ENCODE measurements at regions not wholly inside any gene's neighbourhood (a gene's known extent, or its start where the extent isn't known, plus 50 kb on each side); places are given as distances from the start of the nearest gene placed in this dataset.

- Histone ChIP-seq H4K20me1 (ENCODE audit: insufficient read depth, low read length) (no peaks in the 10 kb centered on the region), H3F3A (ENCODE audit: insufficient read depth, low read length) (no peaks in the 10 kb centered on the region), H3K9ac (ENCODE audit: low read length) (no peak overlapping the region), H2AFZ (ENCODE audit: low read length) (no peak overlapping the region), H3K36me3 (replicated peaks; ENCODE audit: insufficient read depth, low read length) (no peaks in the 10 kb centered on the region), H3K4me2 (ENCODE audit: low read depth, low read length) (no peak overlapping the region), H3K9me2 (replicated peaks; ENCODE audit: insufficient read depth, low read length) (no peaks in the 10 kb centered on the region), H3K27ac (ENCODE audit: low read length) (no peak overlapping the region), H3K27me3 (replicated peaks; ENCODE audit: insufficient read depth, low read length) (no peaks in the 10 kb centered on the region), H3K9me3 (replicated peaks; ENCODE audit: insufficient read depth, low read length) (no peaks in the 10 kb centered on the region), H3K4me3 (ENCODE audit: low read length) (no peak overlapping the region), H3K79me2 (ENCODE audit: low read length) (no peaks in the 10 kb centered on the region), H3K4me1 (ENCODE audit: low read length) (no peaks in the 10 kb centered on the region)
- no peak for DNase-seq
- no peak for TF ChIP-seq EZH2 (optimal IDR thresholded peaks at IDR 0.05; ENCODE audit: low read depth, low read length)
- no peak for TF ChIP-seq CTCF (IDR thresholded peaks at IDR 0.05; ENCODE audit: low read length)
- no peak for TF ChIP-seq EZH2phosphoT487 (IDR thresholded peaks at IDR 0.05; ENCODE audit: low read length)
Measured at GRCh38 chr2:2405780-2406179, 74.7 kb upstream of the MYT1L start.

- no peak for DNase-seq
- Histone ChIP-seq H2AFZ (ENCODE audit: low read length) (no peak overlapping the region), H3K27ac (ENCODE audit: low read length) (no peak overlapping the region), H3K79me2 (ENCODE audit: low read length) (no peaks in the 10 kb centered on the region), H3K9me3 (replicated peaks; ENCODE audit: insufficient read depth, low read length) (no peaks in the 10 kb centered on the region), H3K4me2 (ENCODE audit: low read depth, low read length) (no peak overlapping the region), H4K20me1 (ENCODE audit: insufficient read depth, low read length) (no peaks in the 10 kb centered on the region), H3K9ac (ENCODE audit: low read length) (no peak overlapping the region), H3F3A (ENCODE audit: insufficient read depth, low read length) (no peaks in the 10 kb centered on the region), H3K4me1 (ENCODE audit: low read length) (no peaks in the 10 kb centered on the region), H3K4me3 (ENCODE audit: low read length) (no peak overlapping the region), H3K27me3 (replicated peaks; ENCODE audit: insufficient read depth, low read length) (no peaks in the 10 kb centered on the region), H3K9me2 (replicated peaks; ENCODE audit: insufficient read depth, low read length) (no peaks in the 10 kb centered on the region), H3K36me3 (replicated peaks; ENCODE audit: insufficient read depth, low read length) (no peaks in the 10 kb centered on the region)
- TF ChIP-seq EZH2phosphoT487 (IDR thresholded peaks at IDR 0.05; ENCODE audit: low read length) (no peak), EZH2 (optimal IDR thresholded peaks at IDR 0.05; ENCODE audit: low read depth, low read length) (no peak), CTCF (IDR thresholded peaks at IDR 0.05; ENCODE audit: low read length) (no peak)
Measured at GRCh38 chr2:2400286-2401038, 69.4 kb upstream of the MYT1L start.

GRCh38 chr2:2399396-2399795 is 68.3 kb upstream of the MYT1L start:
- no peak overlapping the region for H3K9ac ChIP-seq (ENCODE audit: low read length)
- H2AFZ ChIP-seq (ENCODE audit: low read length) = no peak overlapping the region
- H4K20me1 ChIP-seq (ENCODE audit: insufficient read depth, low read length) = no peaks in the 10 kb centered on the region
- no peaks in the 10 kb centered on the region for H3K4me1 ChIP-seq (ENCODE audit: low read length)
- no peaks in the 10 kb centered on the region for H3K27me3 ChIP-seq (replicated peaks; ENCODE audit: insufficient read depth, low read length)
- DNase-seq = no peak
- H3F3A ChIP-seq (ENCODE audit: insufficient read depth, low read length) = no peaks in the 10 kb centered on the region
- H3K9me3 ChIP-seq (replicated peaks; ENCODE audit: insufficient read depth, low read length) = no peaks in the 10 kb centered on the region
- no peak overlapping the region for H3K4me3 ChIP-seq (ENCODE audit: low read length)
- H3K9me2 ChIP-seq (replicated peaks; ENCODE audit: insufficient read depth, low read length) = no peaks in the 10 kb centered on the region
- no peak overlapping the region for H3K27ac ChIP-seq (ENCODE audit: low read length)
- TF ChIP-seq EZH2 (optimal IDR thresholded peaks at IDR 0.05; ENCODE audit: low read depth, low read length) (no peak), CTCF (IDR thresholded peaks at IDR 0.05; ENCODE audit: low read length) (no peak), EZH2phosphoT487 (IDR thresholded peaks at IDR 0.05; ENCODE audit: low read length) (no peak)
- H3K4me2 ChIP-seq (ENCODE audit: low read depth, low read length) = no peak overlapping the region
- no peaks in the 10 kb centered on the region for H3K36me3 ChIP-seq (replicated peaks; ENCODE audit: insufficient read depth, low read length)
- H3K79me2 ChIP-seq (ENCODE audit: low read length) = no peaks in the 10 kb centered on the region

All from MM.1S (cell line).